ENCODE measurements at regions not wholly inside any gene's neighbourhood (a gene's known extent, or its start where the extent isn't known, plus 50 kb on each side); places are given as distances from the start of the nearest gene placed in this dataset.

DNA sequence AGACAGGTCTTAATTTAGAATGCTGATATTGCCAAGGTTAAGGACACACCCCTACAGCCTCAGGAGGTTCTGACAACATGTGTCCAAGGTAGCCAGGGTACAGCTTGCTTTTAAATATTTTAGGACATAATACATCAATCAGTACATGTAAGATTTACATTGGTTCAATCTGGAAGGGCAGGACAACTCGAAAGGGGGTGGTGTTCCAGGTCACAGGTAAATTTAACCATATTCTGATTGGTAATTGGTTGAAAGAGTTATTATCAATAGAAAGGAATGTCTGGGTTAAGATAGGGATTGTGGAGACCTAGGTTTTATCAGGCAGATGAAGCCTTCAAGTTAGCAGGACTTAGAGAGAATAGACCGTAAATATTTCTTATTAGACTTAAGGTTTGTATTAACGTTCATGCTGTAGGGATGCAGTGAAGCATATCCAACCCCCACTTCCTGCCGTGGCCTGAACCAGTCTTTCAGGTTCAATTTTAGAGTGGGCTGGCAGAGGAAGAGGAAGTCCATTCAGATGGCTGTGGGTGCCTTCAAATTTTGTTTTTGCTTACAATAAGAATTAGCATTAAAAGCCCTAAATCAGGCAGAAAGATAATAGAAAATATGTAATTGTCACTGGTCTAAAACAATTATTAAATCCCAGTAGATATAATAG lies 136.5 kb upstream of the GALNTL6 start:
- no peak for TF ChIP-seq CTCF (IDR thresholded peaks at IDR 0.05; ENCODE audit: unreplicated experiment)
- H3K4me1 Mint-ChIP-seq (ENCODE audit: low read depth, unreplicated experiment) = no peaks in the 10 kb centered on the region
- H3K36me3 Mint-ChIP-seq (ENCODE audit: insufficient read depth, unreplicated experiment) = no peaks in the 10 kb centered on the region
- no peak overlapping the region for H3K27ac Mint-ChIP-seq (ENCODE audit: unreplicated experiment)
- H3K4me3 Mint-ChIP-seq (ENCODE audit: low read depth, unreplicated experiment) = no peak overlapping the region
- BruUV-seq (replicated peaks) = no TSS peak
- no peaks in the 10 kb centered on the region for H3K27me3 Mint-ChIP-seq (ENCODE audit: unreplicated experiment)
- no peaks in the 10 kb centered on the region for H3K9me3 Mint-ChIP-seq (ENCODE audit: low read depth, unreplicated experiment)
- CTCF ChIA-PET = no interaction called here
- DNase-seq = peak; percentile 3
- intact Hi-C loops (cut with micrococcal nuclease; ENCODE audit: unreplicated experiment) = no loop called here

DNA sequence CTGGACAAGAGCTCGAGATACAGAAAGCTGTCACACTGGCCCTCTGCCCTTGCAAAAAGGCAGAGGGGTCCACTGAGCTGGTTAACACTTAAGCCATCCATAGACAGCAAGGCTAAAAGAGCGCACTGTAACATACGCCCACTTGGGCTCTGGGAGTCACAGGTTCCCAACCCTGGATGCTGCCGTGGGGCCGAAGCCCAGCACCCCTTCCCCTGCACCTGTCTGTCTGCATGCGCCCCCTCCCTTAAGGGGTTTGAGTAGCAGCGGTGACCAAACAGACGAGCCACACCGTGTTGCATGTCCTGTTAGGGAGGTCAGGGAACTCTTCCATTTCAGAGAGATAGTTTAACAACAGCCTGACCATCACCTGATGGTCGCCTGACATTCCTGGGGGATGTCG lies 138.4 kb upstream of the GALNTL6 start:
- CTCF ChIA-PET = no interaction called here
- intact Hi-C loops (cut with micrococcal nuclease; ENCODE audit: unreplicated experiment) = no loop called here
- Mint-ChIP-seq H3K27ac (ENCODE audit: unreplicated experiment) (no peak overlapping the region), H3K9me3 (ENCODE audit: low read depth, unreplicated experiment) (no peaks in the 10 kb centered on the region), H3K36me3 (ENCODE audit: insufficient read depth, unreplicated experiment) (no peaks in the 10 kb centered on the region), H3K4me3 (ENCODE audit: low read depth, unreplicated experiment) (no peak overlapping the region), H3K4me1 (ENCODE audit: low read depth, unreplicated experiment) (no peaks in the 10 kb centered on the region), H3K27me3 (ENCODE audit: unreplicated experiment) (no peaks in the 10 kb centered on the region)
- no TSS peak for BruUV-seq (replicated peaks)
- no peak for TF ChIP-seq CTCF (IDR thresholded peaks at IDR 0.05; ENCODE audit: unreplicated experiment)
- no peak for DNase-seq

DNA sequence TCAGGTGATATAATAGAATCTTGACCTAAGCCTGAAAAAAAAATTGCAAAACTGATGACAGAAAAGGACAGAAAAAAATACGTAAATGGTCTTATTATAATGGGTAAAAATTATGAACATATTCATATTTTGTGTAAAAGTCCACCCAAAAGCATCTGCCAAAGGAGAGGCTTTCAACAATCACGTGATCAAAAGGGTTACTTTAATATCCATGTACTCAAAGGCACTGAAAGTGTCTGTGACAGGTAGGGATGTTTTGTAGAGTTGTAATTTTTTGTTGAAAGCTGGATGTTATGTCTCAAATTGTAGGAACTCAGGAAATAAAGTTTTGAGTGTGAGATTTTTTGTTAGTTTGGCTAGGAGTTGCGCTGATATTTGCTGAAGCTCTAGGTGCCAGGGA lies 144.8 kb upstream of the GALNTL6 start:
- H3K4me1 Mint-ChIP-seq (ENCODE audit: low read depth, unreplicated experiment) = no peaks in the 10 kb centered on the region
- CTCF ChIA-PET = no interaction called here
- no peaks in the 10 kb centered on the region for H3K27me3 Mint-ChIP-seq (ENCODE audit: unreplicated experiment)

DNA sequence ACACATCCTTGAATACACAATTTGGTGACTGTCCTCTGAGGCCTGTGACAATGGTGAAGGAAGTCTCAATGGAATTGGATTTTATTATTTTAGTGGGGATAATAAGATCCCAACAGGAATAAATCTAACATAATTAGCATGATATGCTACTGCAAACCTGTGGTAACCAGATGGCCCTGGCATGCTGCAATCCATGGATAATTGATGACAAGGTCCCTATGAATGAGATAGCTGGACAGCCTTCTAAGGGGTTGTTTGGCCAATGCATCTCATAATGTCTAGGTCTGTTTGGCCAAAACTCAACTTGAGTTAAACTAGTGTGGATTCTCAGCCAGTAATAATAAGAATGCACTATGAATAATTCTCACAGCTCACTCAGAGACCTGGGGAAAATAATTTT lies 145.3 kb upstream of the GALNTL6 start:
- DNase-seq = no peak
- Mint-ChIP-seq H3K27me3 (ENCODE audit: unreplicated experiment) (no peaks in the 10 kb centered on the region), H3K9me3 (ENCODE audit: low read depth, unreplicated experiment) (no peaks in the 10 kb centered on the region), H3K27ac (ENCODE audit: unreplicated experiment) (no peak overlapping the region), H3K4me3 (ENCODE audit: low read depth, unreplicated experiment) (no peak overlapping the region), H3K36me3 (ENCODE audit: insufficient read depth, unreplicated experiment) (no peaks in the 10 kb centered on the region), H3K4me1 (ENCODE audit: low read depth, unreplicated experiment) (no peaks in the 10 kb centered on the region)
- CTCF ChIA-PET = no interaction called here
- TF ChIP-seq CTCF (IDR thresholded peaks at IDR 0.05; ENCODE audit: unreplicated experiment) = no peak
- BruUV-seq (replicated peaks) = no TSS peak
- intact Hi-C loops (cut with micrococcal nuclease; ENCODE audit: unreplicated experiment) = no loop called here

More for the DNA sequence above, 144.8 kb upstream of the GALNTL6 start:
- TF ChIP-seq CTCF (IDR thresholded peaks at IDR 0.05; ENCODE audit: unreplicated experiment) = no peak
- H3K9me3 Mint-ChIP-seq (ENCODE audit: low read depth, unreplicated experiment) = no peaks in the 10 kb centered on the region
- H3K27ac Mint-ChIP-seq (ENCODE audit: unreplicated experiment) = no peak overlapping the region
- BruUV-seq (replicated peaks) = no TSS peak
- no peaks in the 10 kb centered on the region for H3K36me3 Mint-ChIP-seq (ENCODE audit: insufficient read depth, unreplicated experiment)
- DNase-seq = no peak
- no peak overlapping the region for H3K4me3 Mint-ChIP-seq (ENCODE audit: low read depth, unreplicated experiment)
- intact Hi-C loops (cut with micrococcal nuclease; ENCODE audit: unreplicated experiment) = no loop called here
